ENCODE measurements at regions not wholly inside any gene's neighbourhood (a gene's known extent, or its start where the extent isn't known, plus 50 kb on each side); places are given as distances from the start of the nearest gene placed in this dataset.

- no peak for DNase-seq (ENCODE audit: low spot score)
These were observed 249.0 kb downstream of the PTPRU start for GRCh38 chr1:29485096-29485925.

GRCh38 chr1:29482991-29483390 lies 246.7 kb downstream of the PTPRU start:
- DNase-seq (ENCODE audit: low spot score) = no peak

DNA sequence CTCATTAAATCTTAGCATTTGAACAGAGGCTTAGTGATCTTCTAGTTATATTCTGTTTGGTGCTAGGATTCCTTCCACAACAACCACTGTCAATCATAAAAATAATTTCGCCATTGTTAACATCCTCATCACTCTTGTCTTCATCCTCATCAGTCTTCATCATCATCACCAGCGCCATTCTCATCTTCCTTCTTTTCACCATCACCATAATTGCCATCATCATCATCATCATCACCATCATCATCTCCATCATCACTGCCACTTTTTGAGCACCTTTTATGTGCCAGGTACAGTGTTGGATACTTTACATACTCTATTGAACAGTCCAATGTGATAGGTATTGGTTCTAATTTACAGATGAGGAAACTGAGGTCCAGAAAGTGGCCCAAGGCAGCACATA lies 245.7 kb downstream of the PTPRU start:
- DNase-seq (ENCODE audit: low spot score) = no peak

DNA sequence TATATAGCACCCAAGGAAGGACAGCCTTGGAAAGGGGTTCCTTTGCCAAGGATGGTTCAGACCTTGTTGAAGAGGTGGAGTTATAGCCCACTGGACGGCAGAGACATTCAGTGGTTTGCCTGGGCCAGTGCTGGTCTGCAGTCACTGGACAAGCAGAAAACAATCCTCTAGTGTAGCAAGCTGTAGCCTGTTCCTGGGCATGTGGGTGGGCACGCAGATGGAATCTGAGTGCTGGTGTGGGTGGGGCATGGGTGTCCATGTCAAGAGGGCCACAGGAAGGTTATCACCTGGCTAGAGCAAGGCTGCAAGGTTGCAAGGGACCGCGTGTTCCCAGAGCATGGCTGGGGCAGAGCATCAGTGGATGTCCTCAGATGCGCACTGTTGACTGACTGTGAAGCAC lies 244.7 kb downstream of the PTPRU start:
- DNase-seq (ENCODE audit: low spot score) = no peak

- no peak for DNase-seq (ENCODE audit: low spot score)
These were observed 242.6 kb downstream of the PTPRU start for GRCh38 chr1:29478879-29479278.

GRCh38 chr1:29478151-29478791 lies 241.9 kb downstream of the PTPRU start:
- no peak for DNase-seq (ENCODE audit: low spot score)

GRCh38 chr1:29475326-29475725 lies 239.0 kb downstream of the PTPRU start:
- no peak for DNase-seq (ENCODE audit: low spot score)

GRCh38 chr1:29474274-29475244 lies 238.2 kb downstream of the PTPRU start:
- no peak for DNase-seq (ENCODE audit: low spot score)

DNA sequence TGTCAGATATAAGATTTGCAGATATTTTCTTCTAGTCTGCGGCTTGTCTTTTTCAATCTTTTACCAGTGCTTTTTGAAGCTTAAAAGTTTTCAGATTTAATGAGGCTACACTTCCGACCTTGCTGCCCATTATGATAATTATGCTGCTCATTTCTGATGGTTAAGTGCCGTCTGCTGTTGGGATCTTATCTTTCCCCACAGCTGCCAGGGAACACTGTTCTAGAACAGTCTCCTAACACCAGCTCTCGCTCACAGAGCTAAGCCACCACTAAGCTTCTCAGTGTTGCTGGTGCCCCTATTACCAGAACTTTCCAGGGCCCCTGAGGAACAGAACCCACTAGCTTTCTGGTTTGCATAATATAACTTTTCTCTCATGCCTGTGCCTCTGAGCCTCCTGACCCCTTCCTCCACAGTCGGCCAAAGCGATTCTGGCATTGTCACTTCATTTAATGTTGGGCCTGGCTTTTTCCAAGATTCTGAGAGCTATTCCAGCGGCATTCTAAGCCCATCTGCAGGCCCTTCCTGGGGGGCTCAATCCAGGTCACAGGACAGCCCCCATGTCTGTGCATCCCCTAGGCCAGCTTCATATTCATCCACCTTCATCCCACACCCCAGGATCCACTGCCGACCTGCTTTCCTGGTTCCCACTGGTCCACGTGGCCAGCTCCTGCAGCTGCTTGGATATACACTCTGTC lies 237.0 kb downstream of the PTPRU start:
- no peak for DNase-seq (ENCODE audit: low spot score)

GRCh38 chr1:29471487-29472313 lies 235.4 kb downstream of the PTPRU start:
- no peak for DNase-seq (ENCODE audit: low spot score)

- DNase-seq (ENCODE audit: low spot score) = no peak
These were observed 234.4 kb downstream of the PTPRU start for GRCh38 chr1:29470788-29471119.

DNA sequence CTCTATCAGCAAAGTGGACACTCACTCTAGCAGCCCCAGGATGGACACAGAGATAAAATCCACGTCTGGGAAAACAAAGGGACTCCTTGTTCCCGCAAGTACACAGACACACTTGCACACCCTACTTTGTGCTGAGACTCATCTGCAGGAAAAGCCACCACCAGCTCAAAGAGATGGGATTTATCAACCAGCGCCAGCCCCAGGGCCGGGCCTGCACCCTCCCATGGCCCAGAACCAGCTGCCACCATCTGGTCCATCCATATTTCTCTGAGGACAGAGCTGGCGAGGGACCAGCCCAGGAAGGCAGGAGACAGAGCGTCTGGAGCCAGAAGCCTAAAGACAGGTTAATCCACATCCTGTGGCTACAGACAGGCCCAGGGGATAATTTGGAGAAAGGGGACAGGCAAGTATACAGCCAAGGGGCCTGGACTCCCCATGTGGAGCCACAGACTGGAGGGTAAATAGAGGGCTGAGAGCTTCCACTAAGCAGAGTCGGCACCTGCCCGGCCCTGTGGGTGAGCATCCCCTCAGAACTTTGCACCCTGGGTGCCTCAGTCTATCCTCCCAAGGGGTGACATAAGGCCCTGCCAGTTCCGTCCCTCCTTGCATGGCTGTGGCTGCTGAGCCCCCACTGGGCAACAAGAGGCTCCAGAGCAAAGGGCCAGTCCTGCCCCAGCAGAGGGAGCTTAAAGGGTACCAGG lies 233.9 kb downstream of the PTPRU start:
- no peak for DNase-seq (ENCODE audit: low spot score)

DNA sequence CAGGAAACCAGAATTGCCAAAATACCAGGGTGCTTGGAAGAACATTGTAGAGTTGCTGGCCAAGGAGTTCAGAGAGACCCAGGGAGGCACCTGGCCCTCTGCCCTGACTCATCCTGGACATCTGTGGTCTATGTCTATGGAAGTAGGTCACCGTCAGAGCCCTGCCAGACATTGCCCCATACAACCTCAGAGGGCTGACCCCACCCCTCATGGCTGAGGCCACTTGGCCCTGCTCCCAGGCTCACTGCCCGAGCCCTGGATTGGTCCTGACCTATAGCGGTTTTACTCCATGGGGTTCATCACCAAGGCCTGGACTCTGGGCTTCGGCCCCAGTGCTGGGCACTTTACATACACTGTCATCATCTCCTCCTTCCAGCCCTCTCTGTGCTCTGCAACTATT lies 233.1 kb downstream of the PTPRU start:
- no peak for DNase-seq (ENCODE audit: low spot score)

DNA sequence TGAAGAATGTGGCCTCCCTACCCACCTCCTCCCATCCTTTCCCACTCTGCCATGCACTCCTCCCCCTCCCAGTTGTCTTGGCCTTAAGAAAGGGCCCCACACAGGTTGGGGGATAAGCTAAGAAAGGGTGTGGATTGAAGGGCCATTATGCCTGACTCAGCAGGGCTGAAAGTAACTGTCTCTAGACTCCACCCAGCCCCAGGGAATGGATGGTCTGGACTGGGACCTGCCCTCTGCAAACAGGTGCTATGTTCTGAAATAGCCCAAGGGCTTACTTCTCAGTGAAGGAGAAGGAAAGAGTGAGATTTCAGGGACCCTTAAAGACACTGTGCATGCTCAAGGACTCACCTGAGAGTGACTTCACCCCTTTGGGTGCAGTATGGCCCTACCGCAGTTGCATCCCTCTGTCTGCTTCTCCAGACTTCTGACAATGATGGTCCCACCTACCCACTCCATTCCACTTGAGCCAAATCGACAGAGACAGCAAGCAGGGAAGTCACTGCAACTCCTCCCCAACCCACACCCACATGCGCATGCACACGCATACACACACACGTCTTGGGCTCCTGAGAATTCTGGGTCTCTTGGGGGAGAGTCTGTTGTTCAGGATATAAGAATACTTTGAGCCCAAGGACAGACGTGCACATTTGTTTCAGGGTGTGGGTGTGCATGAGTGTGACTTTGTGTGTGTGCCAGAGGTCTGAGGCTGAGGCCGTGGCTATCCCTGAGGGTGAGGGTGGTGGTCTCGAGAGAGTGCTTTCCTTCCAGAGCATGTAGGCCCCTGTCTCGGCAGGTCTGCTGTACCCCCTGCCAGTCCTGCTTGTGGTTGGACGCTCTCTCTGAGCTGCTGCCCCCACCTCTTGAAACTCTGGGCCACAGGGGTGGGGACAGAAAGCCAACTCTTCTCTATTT lies 231.9 kb downstream of the PTPRU start:
- no peak for DNase-seq (ENCODE audit: low spot score)

DNA sequence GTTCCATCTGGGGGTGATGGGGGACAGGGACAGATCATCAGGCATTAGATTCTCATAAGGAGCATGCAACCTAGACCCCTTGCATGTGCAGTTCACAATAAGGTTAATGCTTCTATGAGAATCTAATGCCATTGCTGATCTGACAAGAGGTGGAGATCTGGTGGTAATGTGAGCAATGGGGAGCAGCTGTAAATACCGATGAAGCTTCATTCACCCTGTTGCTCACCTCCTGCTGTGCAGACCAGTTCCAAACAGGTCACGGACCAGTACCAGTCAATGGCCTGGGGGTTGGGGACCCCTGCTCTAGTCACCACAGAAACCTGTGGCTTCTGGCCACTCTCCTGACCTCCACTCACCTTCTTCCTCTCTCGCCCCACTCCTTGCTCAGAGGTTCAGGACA lies 229.9 kb downstream of the PTPRU start:
- no peak for DNase-seq (ENCODE audit: low spot score)

GRCh38 chr1:29465755-29466154 lies 229.4 kb downstream of the PTPRU start:
- DNase-seq (ENCODE audit: low spot score) = no peak

DNA sequence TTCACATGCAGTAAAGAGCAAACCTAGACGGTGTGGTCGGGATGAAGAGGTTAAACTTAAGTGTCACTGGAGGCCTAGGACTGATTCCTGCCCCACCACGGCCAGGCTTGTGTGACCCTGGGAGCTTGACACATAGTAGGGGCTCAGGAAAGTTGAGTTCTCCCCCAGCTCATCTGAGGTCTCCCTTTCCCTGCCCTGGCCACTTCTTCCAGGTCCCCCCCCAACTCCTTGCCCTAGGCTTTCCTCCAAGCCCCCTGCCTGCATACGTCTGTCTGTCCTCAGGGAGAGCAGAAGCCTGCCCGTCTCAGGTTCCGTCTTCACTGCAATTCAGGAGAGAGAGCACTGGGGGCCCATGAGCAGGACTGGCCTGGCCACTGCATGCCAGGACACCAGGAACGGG lies 225.8 kb downstream of the PTPRU start:
- no peak for DNase-seq (ENCODE audit: low spot score)

DNA sequence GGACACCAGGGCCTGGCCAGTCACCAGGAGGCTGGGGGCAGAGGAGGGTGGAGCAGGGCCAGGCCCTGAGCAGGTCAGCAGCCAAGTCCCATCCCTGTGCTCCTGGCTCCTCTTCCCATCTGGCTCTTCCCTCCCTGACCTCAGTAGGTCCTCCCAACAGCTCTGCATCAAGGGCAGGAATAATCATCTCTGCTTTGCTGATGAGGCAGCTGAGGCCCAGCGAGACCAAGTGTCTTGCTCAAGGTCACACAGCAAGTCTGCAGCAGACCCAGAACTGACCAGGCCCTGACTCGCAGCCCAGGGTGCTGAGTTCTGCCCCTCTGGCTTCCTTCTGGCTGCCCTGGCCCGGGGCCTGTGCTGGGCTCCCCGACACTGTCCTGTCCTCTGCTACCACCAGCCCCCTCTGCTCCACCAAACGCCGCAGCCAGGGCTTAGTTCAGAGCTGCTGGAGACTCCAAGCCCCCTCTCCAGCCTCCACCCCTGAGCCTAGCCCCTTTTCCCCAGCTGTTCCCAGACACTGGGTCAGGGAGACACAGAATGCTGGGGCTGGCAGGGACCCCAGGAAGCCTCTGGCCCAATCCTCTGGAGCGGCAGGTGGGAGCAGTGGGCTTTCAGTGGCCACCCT lies 224.9 kb downstream of the PTPRU start:
- DNase-seq (ENCODE audit: low spot score) = no peak

- no peak for DNase-seq (ENCODE audit: low spot score)
These were observed 224.4 kb downstream of the PTPRU start for GRCh38 chr1:29460694-29461093.

Measured in COLO829 (cell line).